Stimulated activated CD4-positive, alpha-beta T cell treated with anti-CD3 and anti-CD28 coated beads, Interleukin-12 subunit alpha, Interleukin-12 subunit beta, amount 100 ng/mL, for 48 hours (primary cell): ENCODE measurements at regions not wholly inside any gene's neighbourhood (a gene's known extent, or its start where the extent isn't known, plus 50 kb on each side); places are given as distances from the start of the nearest gene placed in this dataset.
"Not testable (repeated sequence)": the region's sequence is repeated elsewhere in the genome, so short reads cannot be mapped to it uniquely, and the experiment has no call there.

ENCODE experiments used
- DNase-seq, 3 donors: peaks; one replicate each; pipeline ENCODE4 v3.0.0-alpha.2; 2020; ENCODE audit warnings: low read depth in 2 of 3, low spot score in 1 of 3

- DNase-seq: no peak
Measured at GRCh38 chr1:102687383-102687782, 420.9 kb downstream of the COL11A1 start.

GRCh38 chr1:102661481-102661880 lies 446.8 kb downstream of the COL11A1 start:
- DNase-seq: no peak

GRCh38 chr1:102659876-102660483 lies 448.3 kb downstream of the COL11A1 start:
- not testable (repeated sequence) for DNase-seq

GRCh38 chr1:102655034-102655433 lies 453.3 kb downstream of the COL11A1 start:
- no peak for DNase-seq

GRCh38 chr1:102640872-102641271 lies 467.4 kb downstream of the COL11A1 start:
- no peak for DNase-seq

GRCh38 chr1:102640312-102640711 lies 468.0 kb downstream of the COL11A1 start:
- no peak for DNase-seq

GRCh38 chr1:102631691-102632090 lies 476.6 kb downstream of the COL11A1 start:
- no peak for DNase-seq

- DNase-seq: no peak
Measured at GRCh38 chr1:102630041-102630440, 478.3 kb downstream of the COL11A1 start.

- DNase-seq: no peak
Measured at GRCh38 chr1:102628109-102628613, 480.2 kb downstream of the COL11A1 start.

GRCh38 chr1:102627145-102627544 lies 481.2 kb downstream of the COL11A1 start:
- no peak for DNase-seq

- DNase-seq: no peak
Measured at GRCh38 chr1:102615896-102616295, 492.4 kb downstream of the COL11A1 start.

GRCh38 chr1:102595106-102595505 lies 513.2 kb downstream of the COL11A1 start:
- no peak for DNase-seq

- DNase-seq: no peak
Measured at GRCh38 chr1:102593276-102593675, 515.0 kb downstream of the COL11A1 start.

GRCh38 chr1:102588536-102588935 lies 519.8 kb downstream of the COL11A1 start:
- no peak for DNase-seq

GRCh38 chr1:102586022-102586421 lies 522.3 kb downstream of the COL11A1 start:
- DNase-seq: no peak

- no peak for DNase-seq
Measured at GRCh38 chr1:102580806-102581205, 527.5 kb downstream of the COL11A1 start.

- no peak for DNase-seq
Measured at GRCh38 chr1:102578804-102579203, 529.5 kb downstream of the COL11A1 start.

- no peak for DNase-seq
Measured at GRCh38 chr1:102572637-102573036, 535.7 kb downstream of the COL11A1 start.

- DNase-seq: no peak
Measured at GRCh38 chr1:102566182-102566581, 542.1 kb downstream of the COL11A1 start.

- DNase-seq: no peak
Measured at GRCh38 chr1:102562380-102562779, 545.9 kb downstream of the COL11A1 start.

- no peak for DNase-seq
Measured at GRCh38 chr1:102550729-102551384, 554.1 kb upstream of the OLFM3 start.

GRCh38 chr1:102546251-102546650 lies 549.5 kb upstream of the OLFM3 start:
- no peak for DNase-seq
